ENCODE measurements at regions not wholly inside any gene's neighbourhood (a gene's known extent, or its start where the extent isn't known, plus 50 kb on each side); places are given as distances from the start of the nearest gene placed in this dataset.

DNA sequence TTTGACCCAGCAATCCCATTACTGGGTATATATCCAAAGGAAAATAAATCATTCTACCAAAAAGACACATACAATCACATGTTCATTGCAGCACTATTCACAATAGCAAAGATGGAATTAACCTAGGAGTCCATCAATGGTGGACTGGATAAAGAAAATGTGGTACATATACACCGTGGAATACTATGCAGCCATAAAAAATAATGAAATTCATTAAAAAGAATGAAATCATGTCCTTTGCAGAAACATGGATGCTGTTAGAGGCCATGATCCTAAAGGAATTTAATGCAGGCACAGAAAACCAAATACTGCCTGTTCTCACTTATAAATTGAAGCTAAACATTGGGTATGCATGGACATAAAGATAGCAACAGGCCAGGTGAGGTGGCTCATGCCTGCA is 61.9 kb upstream of the BMP6 start:
- no peaks in the 10 kb centered on the region for H3K9me3 Mint-ChIP-seq
- H3K27me3 Mint-ChIP-seq (ENCODE audit: insufficient read depth), result peaks cover 16% of the 10 kb centered on the region
- H3K36me3 Mint-ChIP-seq (ENCODE audit: low read depth), result no peaks in the 10 kb centered on the region
- H3K4me1 Mint-ChIP-seq (ENCODE audit: low read depth), result no peaks in the 10 kb centered on the region
- H3K4me3 Mint-ChIP-seq, result no peak overlapping the region
- no peak for DNase-seq
- TF ChIP-seq, protein P1, sequence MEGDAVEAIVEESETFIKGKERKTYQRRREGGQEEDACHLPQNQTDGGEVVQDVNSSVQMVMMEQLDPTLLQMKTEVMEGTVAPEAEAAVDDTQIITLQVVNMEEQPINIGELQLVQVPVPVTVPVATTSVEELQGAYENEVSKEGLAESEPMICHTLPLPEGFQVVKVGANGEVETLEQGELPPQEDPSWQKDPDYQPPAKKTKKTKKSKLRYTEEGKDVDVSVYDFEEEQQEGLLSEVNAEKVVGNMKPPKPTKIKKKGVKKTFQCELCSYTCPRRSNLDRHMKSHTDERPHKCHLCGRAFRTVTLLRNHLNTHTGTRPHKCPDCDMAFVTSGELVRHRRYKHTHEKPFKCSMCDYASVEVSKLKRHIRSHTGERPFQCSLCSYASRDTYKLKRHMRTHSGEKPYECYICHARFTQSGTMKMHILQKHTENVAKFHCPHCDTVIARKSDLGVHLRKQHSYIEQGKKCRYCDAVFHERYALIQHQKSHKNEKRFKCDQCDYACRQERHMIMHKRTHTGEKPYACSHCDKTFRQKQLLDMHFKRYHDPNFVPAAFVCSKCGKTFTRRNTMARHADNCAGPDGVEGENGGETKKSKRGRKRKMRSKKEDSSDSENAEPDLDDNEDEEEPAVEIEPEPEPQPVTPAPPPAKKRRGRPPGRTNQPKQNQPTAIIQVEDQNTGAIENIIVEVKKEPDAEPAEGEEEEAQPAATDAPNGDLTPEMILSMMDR (IDR thresholded peaks at IDR 0.05), result no peak
- H3K27ac Mint-ChIP-seq, result no peak overlapping the region

DNA sequence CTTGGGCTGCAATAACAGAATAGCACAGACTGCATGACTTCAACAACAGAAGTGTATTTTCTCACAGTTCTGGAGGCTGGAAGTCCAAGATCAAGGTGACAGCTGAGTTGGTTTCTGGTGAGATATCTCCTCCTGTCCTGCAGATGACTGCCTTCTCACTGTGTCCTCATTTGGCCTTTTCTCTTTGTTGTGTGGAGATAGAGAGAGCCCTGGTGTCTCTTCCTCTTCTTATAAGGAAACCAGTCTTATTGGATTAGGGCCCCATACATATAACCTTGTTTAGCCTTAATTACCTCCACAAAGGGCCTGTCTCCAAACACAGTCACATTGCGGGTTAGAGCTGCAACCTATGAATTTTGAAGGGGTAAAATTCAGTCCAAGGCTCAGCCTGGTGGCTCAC is 57.0 kb upstream of the BMP6 start:
- Mint-ChIP-seq H3K9me3 (no peaks in the 10 kb centered on the region), H3K36me3 (ENCODE audit: low read depth) (no peaks in the 10 kb centered on the region), H3K27ac (no peak overlapping the region), H3K27me3 (ENCODE audit: insufficient read depth) (peaks cover 4% of the 10 kb centered on the region), H3K4me1 (ENCODE audit: low read depth) (peaks cover 33% of the 10 kb centered on the region), H3K4me3 (no peak overlapping the region)
- TF ChIP-seq, protein P1 (IDR thresholded peaks at IDR 0.05), result no peak
- no peak for DNase-seq

DNA sequence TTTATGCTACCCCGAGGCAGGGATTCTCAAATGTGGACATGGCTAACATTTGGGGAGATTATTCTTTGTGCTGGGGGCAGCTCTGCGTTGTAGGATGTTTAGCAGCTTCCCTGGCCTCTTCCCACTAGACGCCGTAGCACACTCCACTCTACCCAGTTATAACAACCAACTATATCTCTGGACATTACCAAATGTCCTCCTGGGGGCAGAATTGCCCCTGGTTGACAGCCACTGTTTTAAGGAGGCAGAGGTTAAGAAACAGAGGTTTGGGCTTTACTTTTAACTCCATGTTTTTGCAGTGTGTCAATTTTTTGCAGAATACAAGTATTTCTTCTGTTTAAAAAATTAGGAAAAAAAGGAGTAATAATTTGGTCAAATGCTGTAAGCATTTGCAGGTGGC is 56.2 kb upstream of the BMP6 start:
- TF ChIP-seq, protein P1 (IDR thresholded peaks at IDR 0.05), result no peak
- Mint-ChIP-seq H3K36me3 (ENCODE audit: low read depth) (no peaks in the 10 kb centered on the region), H3K4me3 (no peak overlapping the region), H3K27ac (no peak overlapping the region), H3K9me3 (no peaks in the 10 kb centered on the region), H3K4me1 (ENCODE audit: low read depth) (peaks cover 33% of the 10 kb centered on the region), H3K27me3 (ENCODE audit: insufficient read depth) (peaks cover 4% of the 10 kb centered on the region)
- DNase-seq, result no peak

DNA sequence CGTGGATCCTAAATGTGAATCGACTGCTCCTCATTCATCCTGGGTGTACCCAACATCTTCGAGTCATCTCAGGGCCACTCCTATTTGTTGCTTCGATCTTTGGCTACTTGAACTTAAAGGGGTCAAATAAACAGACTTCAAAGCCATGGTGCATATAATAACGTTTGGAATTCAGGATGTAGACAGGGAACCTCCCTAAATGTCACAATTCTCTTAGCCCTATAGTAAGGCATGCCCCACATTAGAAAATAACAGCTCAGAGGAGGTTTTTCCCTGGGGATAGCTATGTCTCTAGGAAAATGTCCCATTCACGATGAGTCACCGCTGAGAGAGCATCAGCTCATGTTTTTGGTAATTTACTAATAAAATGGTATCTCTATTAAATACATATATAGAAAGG is 54.8 kb upstream of the BMP6 start:
- Mint-ChIP-seq H3K27ac (peak overlapping the region; percentile 4; the same call in 1 of the 2 replicates), H3K9me3 (no peaks in the 10 kb centered on the region), H3K4me3 (peak overlapping the region; percentile 29), H3K4me1 (ENCODE audit: low read depth) (peaks cover 33% of the 10 kb centered on the region), H3K36me3 (ENCODE audit: low read depth) (no peaks in the 10 kb centered on the region), H3K27me3 (ENCODE audit: insufficient read depth) (peaks cover 4% of the 10 kb centered on the region)
- TF ChIP-seq, protein P1 (IDR thresholded peaks at IDR 0.05), result no peak
- peak; percentile 63 for DNase-seq

DNA sequence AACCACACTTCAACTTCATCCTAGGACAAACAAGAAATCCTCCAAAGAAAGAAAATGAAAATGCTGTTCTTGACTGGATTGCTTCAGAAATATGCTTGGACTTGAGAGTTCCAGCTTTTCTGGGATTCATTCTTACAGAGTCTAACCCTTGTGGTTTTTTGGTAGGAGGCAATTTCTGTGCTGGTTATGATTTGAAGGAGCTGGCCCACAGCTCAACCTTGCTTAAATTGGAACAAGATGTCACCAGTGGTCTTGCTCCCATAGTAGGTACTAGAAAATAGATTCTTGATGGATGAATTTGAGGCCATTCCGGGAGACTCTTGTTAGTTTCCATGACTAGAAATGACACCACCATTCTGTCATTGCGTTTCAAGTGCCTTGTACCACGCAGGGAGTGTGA is 54.3 kb upstream of the BMP6 start:
- TF ChIP-seq, protein P1 (IDR thresholded peaks at IDR 0.05), result no peak
- Mint-ChIP-seq H3K27ac (peak overlapping the region; percentile 60; the same call in 1 of the 2 replicates), H3K27me3 (ENCODE audit: insufficient read depth) (peaks cover 4% of the 10 kb centered on the region), H3K36me3 (ENCODE audit: low read depth) (no peaks in the 10 kb centered on the region), H3K4me3 (no peak overlapping the region), H3K4me1 (ENCODE audit: low read depth) (peaks cover 33% of the 10 kb centered on the region), H3K9me3 (no peaks in the 10 kb centered on the region)
- DNase-seq, result no peak

All from HFFc6 (cell line).